GM12878 (cell line): ENCODE measurements at regions not wholly inside any gene's neighbourhood (a gene's known extent, or its start where the extent isn't known, plus 50 kb on each side); places are given as distances from the start of the nearest gene placed in this dataset.

Source experiments
- ATAC-seq: fragments of 200-7000 bp; cut with Tn5 transposase; 3 replicates; pipeline ENCODE4 v1.9.1; 2020; ENCODE audit warnings: mild to moderate bottlenecking, moderate library complexity
- BruUV-seq: library from RNA; stranded (reverse); fragments of 400-500 nt; replicated peaks from 2 replicates; lab custom pipeline; 2021; lab: Mats Ljungman, UMichigan
- CTCF ChIA-PET: fragments of 300-600 bp; sonication (Branson Sonifier 250); formaldehyde crosslinking; extraction: SDS; loops from one replicate; lab custom pipeline; 2021; ENCODE audit warnings: inconsistent platforms; lab: Yijun Ruan, JAX
- POLR2A ChIA-PET: fragments of 350-600 bp; formaldehyde crosslinking; extraction: SDS; loops from one replicate; lab custom pipeline; 2021; ENCODE audit warnings: inconsistent platforms; lab: Charles Lee
- RAD21 ChIA-PET: fragments of 300-600 bp; sonication (Branson Sonifier 250); formaldehyde crosslinking; loops from one replicate; lab custom pipeline; 2023; ENCODE audit warnings: antibody characterized with exemption; ENCODE audit not compliant: unreplicated experiment; lab: Charles Lee
- SMC1A ChIA-PET: fragments of 300-600 bp; sonication (Branson Sonifier 250); formaldehyde crosslinking; loops from one replicate; lab custom pipeline; 2023; ENCODE audit not compliant: unreplicated experiment, uncharacterized antibody; lab: Charles Lee
- DNase-seq: peaks from one replicate; pipeline ENCODE4 v3.0.0-alpha.2; 2011; ENCODE audit warnings: low read depth, low spot score
- FAIRE-seq: peaks from 3 replicates; lab custom pipeline; 2011; peaks lifted over from hg19 to GRCh38; lab: Jason Lieb, UNC
- H2AFZ ChIP-seq: 2 replicates; pipeline ENCODE4 v1.6.0; 2011; ENCODE audit warnings: low read depth, low read length, control low read depth; ENCODE audit not compliant: control insufficient read depth
- H3K27ac ChIP-seq: 2 replicates; pipeline ENCODE4 v1.5.1; 2011; ENCODE audit warnings: control low read depth; ENCODE audit not compliant: control insufficient read depth, insufficient read depth
- H3K27me3 ChIP-seq, 2 experiments: replicated peaks in 1 of 2; 2 replicates each; pipeline versions ENCODE4 v1.6.0 to v1.6.1; 2011; ENCODE audit warnings: low read length in 1 of 2; ENCODE audit not compliant: control insufficient read depth in 2 of 2, insufficient read depth in 2 of 2
- H3K36me3 ChIP-seq, 2 experiments: 2 replicates each; pipeline ENCODE4 v1.5.1; 2011; ENCODE audit warnings: low read length in 1 of 2; ENCODE audit not compliant: control insufficient read depth in 2 of 2, insufficient read depth in 2 of 2
- H3K4me1 ChIP-seq: 2 replicates; pipeline ENCODE4 v1.6.1; 2011; ENCODE audit warnings: mild to moderate bottlenecking, low read length, moderate library complexity, mixed read lengths; ENCODE audit not compliant: control insufficient read depth, insufficient read depth
- H3K4me2 ChIP-seq: 2 replicates; pipeline ENCODE4 v1.6.0; 2011; ENCODE audit warnings: control low read depth; ENCODE audit not compliant: control insufficient read depth, insufficient read depth
- H3K4me3 ChIP-seq: fragments of 200-600 bp; sonication (generic); 2 replicates; pipeline ENCODE4 v1.5.1; 2016
- H3K79me2 ChIP-seq: 2 replicates; pipeline ENCODE4 v1.6.0; 2011; ENCODE audit warnings: low read length; ENCODE audit not compliant: control insufficient read depth, insufficient read depth
- H3K9ac ChIP-seq: 2 replicates; pipeline ENCODE4 v1.8.0; 2011; ENCODE audit warnings: low read length, control low read depth, mixed read lengths; ENCODE audit not compliant: control insufficient read depth, insufficient read depth
- H3K9me3 ChIP-seq: replicated peaks from 3 replicates; pipeline ENCODE4 v1.5.1; 2011; ENCODE audit warnings: mild to moderate bottlenecking, low read length; ENCODE audit not compliant: control insufficient read depth, insufficient read depth
- H4K20me1 ChIP-seq: 2 replicates; pipeline ENCODE4 v1.6.0; 2011; ENCODE audit not compliant: control insufficient read depth, insufficient read depth
- CBFB ChIP-seq: IDR thresholded peaks from 2 replicates; pipeline ENCODE4 v1.6.1; 2016; ENCODE audit warnings: antibody characterized with exemption, low read depth
- ETV6 ChIP-seq, 2 experiments: fragments of 450-650 bp in 1 of 2; IDR thresholded peaks in 1 of 2; conservative IDR thresholded peaks in 1 of 2; 2 replicates each; pipeline ENCODE4 v1.6.1; 2014; ENCODE audit warnings: antibody characterized with exemption in 1 of 2, borderline replicate concordance in 1 of 2, low read depth in 1 of 2, mild to moderate bottlenecking in 1 of 2, moderate library complexity in 1 of 2
- FOXM1 ChIP-seq: IDR thresholded peaks from 2 replicates; pipeline ENCODE4 v1.6.1; 2012; ENCODE audit warnings: low read depth, mild to moderate bottlenecking, inconsistent platforms, low read length, moderate library complexity
- GATAD2B ChIP-seq: fragments of 450-650 bp; conservative IDR thresholded peaks from 2 replicates; pipeline ENCODE4 v1.6.1; 2017; ENCODE audit warnings: low read depth, mild to moderate bottlenecking, moderate library complexity
- HDAC6 ChIP-seq: fragments of 200-600 bp; sonication (generic); IDR thresholded peaks from one replicate; pipeline ENCODE4 v1.8.0; 2017; ENCODE audit warnings: antibody characterized with exemption; ENCODE audit not compliant: unreplicated experiment
- HDGF ChIP-seq: fragments of 450-650 bp; IDR thresholded peaks from 2 replicates; pipeline ENCODE4 v1.6.1; 2016; ENCODE audit warnings: antibody characterized with exemption
- KLF5 ChIP-seq: fragments of 450-650 bp; IDR thresholded peaks from 2 replicates; pipeline ENCODE4 v1.6.1; 2014; ENCODE audit warnings: mild to moderate bottlenecking; ENCODE audit not compliant: partially characterized antibody
- MEF2B ChIP-seq: fragments of 450-650 bp; IDR thresholded peaks from 2 replicates; pipeline ENCODE4 v1.6.1; 2018; ENCODE audit warnings: mild to moderate bottlenecking, moderate library complexity; ENCODE audit not compliant: partially characterized antibody, poor library complexity, severe bottlenecking
- MYC ChIP-seq: IDR thresholded peaks from 2 replicates; pipeline ENCODE4 v1.6.1; 2011; ENCODE audit warnings: mild to moderate bottlenecking, low read length, moderate library complexity, inconsistent platforms; ENCODE audit not compliant: insufficient read depth, insufficient replicate concordance, insufficient read length, severe bottlenecking
- NFXL1 ChIP-seq: fragments of 450-650 bp; IDR thresholded peaks from 2 replicates; pipeline ENCODE4 v1.6.1; 2017; ENCODE audit warnings: antibody characterized with exemption, mild to moderate bottlenecking, borderline replicate concordance
- RB1 ChIP-seq: fragments of 450-650 bp; formaldehyde crosslinking; IDR thresholded peaks from 2 replicates; pipeline ENCODE4 v1.6.1; 2017; ENCODE audit warnings: mild to moderate bottlenecking, borderline replicate concordance
- SMAD5 ChIP-seq: IDR thresholded peaks from 2 replicates; pipeline ENCODE4 v1.6.1; 2016; ENCODE audit warnings: antibody characterized with exemption, low read depth
- SP1 ChIP-seq: IDR thresholded peaks from one replicate; pipeline ENCODE4 v1.6.1; 2011; ENCODE audit warnings: low read depth, low read length
- STAT1 ChIP-seq: fragments of 450-650 bp; conservative IDR thresholded peaks from 2 replicates; pipeline ENCODE4 v1.6.1; 2014; ENCODE audit warnings: antibody characterized with exemption, mild to moderate bottlenecking
- SUPT20H ChIP-seq: IDR thresholded peaks from 2 replicates; pipeline ENCODE4 v1.6.1; 2011; ENCODE audit warnings: low read depth, mild to moderate bottlenecking, low read length, moderate library complexity, borderline replicate concordance; ENCODE audit not compliant: control insufficient read depth
- TCF12 ChIP-seq: IDR thresholded peaks from 2 replicates; pipeline ENCODE4 v1.6.1; 2011; ENCODE audit warnings: low read depth, mild to moderate bottlenecking, low read length
- YBX1 ChIP-seq: fragments of 450-650 bp; IDR thresholded peaks from 2 replicates; pipeline ENCODE4 v1.6.1; 2016; ENCODE audit warnings: antibody characterized with exemption
- WGBS: methylation state at CpG from one replicate; pipeline ENCODE4 v1.1.6; 2016; ENCODE audit warnings: low lambda C conversion rate; ENCODE audit not compliant: insufficient replicate concordance, insufficient coverage; ENCODE audit errors: missing lambda C conversion rate; 5-methylcytosine and 5-hydroxymethylcytosine counted together
- in situ Hi-C: fragments of 300-500 bp; cut with MboI; formaldehyde crosslinking; loops from 9 replicates; pipeline ENCODE4 v1.14.3; 2018; ENCODE audit warnings: mixed read lengths
- intact Hi-C: fragments of 100-400 bp; cut with micrococcal nuclease; formaldehyde crosslinking; loops from one replicate; pipeline ENCODE4 v1.14.2; 2022; ENCODE audit not compliant: unreplicated experiment
- TF ChIP-seq, protein P1 (sequence below): IDR thresholded peaks from 2 replicates; pipeline ENCODE4 v1.6.1; 2011; ENCODE audit warnings: low read depth, mild to moderate bottlenecking, low read length, moderate library complexity, borderline replicate concordance; ENCODE audit errors: extremely low read depth
- TF ChIP-seq, protein P2 (sequence below): fragments of 450-650 bp; formaldehyde crosslinking; IDR thresholded peaks from 2 replicates; pipeline ENCODE4 v1.5.0; 2022; ENCODE audit warnings: mild to moderate bottlenecking, missing genetic modification characterization
- TF ChIP-seq, protein P3 (sequence below): fragments of 150-350 bp; IDR thresholded peaks from 2 replicates; pipeline ENCODE4 v1.6.1; 2016; ENCODE audit warnings: low read depth, low read length

DNA sequence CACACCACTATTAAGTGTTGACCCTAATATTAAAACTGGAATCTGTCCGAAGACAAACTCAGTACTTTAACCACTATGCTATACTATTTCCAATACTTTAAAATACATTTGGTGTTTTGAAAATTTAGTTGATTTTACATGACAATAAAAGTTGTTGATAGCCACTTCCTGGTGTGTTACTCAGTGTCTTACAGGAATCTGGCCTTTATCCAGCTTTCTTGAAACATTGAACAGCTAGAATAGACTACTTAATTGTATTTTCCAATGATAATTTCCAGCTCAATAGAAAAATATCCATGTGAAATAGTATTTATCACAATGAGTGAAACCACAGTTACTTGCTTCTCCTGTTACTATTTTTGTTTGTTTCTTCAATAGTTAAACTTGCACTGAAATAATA, 369.6 kb upstream of the ADGRL4 start:
- DNase-seq (no peak), ATAC-seq (no peak)
- Histone ChIP-seq H3K36me3 (no peaks in the 10 kb centered on the region), H3K9me3 (no peaks in the 10 kb centered on the region), H3K4me2 (no peak overlapping the region), H3K79me2 (no peaks in the 10 kb centered on the region)
- POLR2A ChIA-PET, result no interaction called here
- CTCF ChIA-PET, result no interaction called here
- 0% methylated on average over 1 of the region's 1 CpG for WGBS
- SMC1A ChIA-PET, result no interaction called here
- TF ChIP-seq, protein P1, sequence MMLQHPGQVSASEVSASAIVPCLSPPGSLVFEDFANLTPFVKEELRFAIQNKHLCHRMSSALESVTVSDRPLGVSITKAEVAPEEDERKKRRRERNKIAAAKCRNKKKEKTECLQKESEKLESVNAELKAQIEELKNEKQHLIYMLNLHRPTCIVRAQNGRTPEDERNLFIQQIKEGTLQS, result no peak
- no peak for TF ChIP-seq CBFB
- TF ChIP-seq SUPT20H, result no peak
- no peak for TF ChIP-seq MYC
- no peak for TF ChIP-seq TCF12
- no peak for TF ChIP-seq HDAC6
- no peak for TF ChIP-seq YBX1
- TF ChIP-seq FOXM1, result no peak
- no peak for TF ChIP-seq HDGF
- no peak for TF ChIP-seq ETV6 (conservative IDR thresholded peaks at IDR 0.05 in 1 of 2, IDR thresholded peaks at IDR 0.05 in 1 of 2; ENCODE audit: borderline replicate concordance in 1 of 2, low read depth in 1 of 2)
- TF ChIP-seq, protein P2, sequence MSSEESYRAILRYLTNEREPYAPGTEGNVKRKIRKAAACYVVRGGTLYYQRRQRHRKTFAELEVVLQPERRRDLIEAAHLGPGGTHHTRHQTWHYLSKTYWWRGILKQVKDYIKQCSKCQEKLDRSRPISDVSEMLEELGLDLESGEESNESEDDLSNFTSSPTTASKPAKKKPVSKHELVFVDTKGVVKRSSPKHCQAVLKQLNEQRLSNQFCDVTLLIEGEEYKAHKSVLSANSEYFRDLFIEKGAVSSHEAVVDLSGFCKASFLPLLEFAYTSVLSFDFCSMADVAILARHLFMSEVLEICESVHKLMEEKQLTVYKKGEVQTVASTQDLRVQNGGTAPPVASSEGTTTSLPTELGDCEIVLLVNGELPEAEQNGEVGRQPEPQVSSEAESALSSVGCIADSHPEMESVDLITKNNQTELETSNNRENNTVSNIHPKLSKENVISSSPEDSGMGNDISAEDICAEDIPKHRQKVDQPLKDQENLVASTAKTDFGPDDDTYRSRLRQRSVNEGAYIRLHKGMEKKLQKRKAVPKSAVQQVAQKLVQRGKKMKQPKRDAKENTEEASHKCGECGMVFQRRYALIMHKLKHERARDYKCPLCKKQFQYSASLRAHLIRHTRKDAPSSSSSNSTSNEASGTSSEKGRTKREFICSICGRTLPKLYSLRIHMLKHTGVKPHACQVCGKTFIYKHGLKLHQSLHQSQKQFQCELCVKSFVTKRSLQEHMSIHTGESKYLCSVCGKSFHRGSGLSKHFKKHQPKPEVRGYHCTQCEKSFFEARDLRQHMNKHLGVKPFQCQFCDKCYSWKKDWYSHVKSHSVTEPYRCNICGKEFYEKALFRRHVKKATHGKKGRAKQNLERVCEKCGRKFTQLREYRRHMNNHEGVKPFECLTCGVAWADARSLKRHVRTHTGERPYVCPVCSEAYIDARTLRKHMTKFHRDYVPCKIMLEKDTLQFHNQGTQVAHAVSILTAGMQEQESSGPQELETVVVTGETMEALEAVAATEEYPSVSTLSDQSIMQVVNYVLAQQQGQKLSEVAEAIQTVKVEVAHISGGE (CRISPR knock-in tag), result no peak
- TF ChIP-seq KLF5, result no peak
- TF ChIP-seq, protein P3, sequence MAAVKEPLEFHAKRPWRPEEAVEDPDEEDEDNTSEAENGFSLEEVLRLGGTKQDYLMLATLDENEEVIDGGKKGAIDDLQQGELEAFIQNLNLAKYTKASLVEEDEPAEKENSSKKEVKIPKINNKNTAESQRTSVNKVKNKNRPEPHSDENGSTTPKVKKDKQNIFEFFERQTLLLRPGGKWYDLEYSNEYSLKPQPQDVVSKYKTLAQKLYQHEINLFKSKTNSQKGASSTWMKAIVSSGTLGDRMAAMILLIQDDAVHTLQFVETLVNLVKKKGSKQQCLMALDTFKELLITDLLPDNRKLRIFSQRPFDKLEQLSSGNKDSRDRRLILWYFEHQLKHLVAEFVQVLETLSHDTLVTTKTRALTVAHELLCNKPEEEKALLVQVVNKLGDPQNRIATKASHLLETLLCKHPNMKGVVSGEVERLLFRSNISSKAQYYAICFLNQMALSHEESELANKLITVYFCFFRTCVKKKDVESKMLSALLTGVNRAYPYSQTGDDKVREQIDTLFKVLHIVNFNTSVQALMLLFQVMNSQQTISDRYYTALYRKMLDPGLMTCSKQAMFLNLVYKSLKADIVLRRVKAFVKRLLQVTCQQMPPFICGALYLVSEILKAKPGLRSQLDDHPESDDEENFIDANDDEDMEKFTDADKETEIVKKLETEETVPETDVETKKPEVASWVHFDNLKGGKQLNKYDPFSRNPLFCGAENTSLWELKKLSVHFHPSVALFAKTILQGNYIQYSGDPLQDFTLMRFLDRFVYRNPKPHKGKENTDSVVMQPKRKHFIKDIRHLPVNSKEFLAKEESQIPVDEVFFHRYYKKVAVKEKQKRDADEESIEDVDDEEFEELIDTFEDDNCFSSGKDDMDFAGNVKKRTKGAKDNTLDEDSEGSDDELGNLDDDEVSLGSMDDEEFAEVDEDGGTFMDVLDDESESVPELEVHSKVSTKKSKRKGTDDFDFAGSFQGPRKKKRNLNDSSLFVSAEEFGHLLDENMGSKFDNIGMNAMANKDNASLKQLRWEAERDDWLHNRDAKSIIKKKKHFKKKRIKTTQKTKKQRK, result no peak
- TF ChIP-seq RB1, result no peak
- no peak for TF ChIP-seq NFXL1
- TF ChIP-seq SMAD5, result no peak
- TF ChIP-seq STAT1, result no peak
- TF ChIP-seq MEF2B, result no peak
- TF ChIP-seq SP1, result no peak
- TF ChIP-seq GATAD2B, result no peak
- TF ChIP-seq, all 136 proteins: peak for 0
- Histone ChIP-seq H3K4me1 (no peaks in the 10 kb centered on the region), H4K20me1 (no peaks in the 10 kb centered on the region), H3K4me3 (no peak overlapping the region), H3K27me3 (no peaks in the 10 kb centered on the region), H3K27ac (no peak overlapping the region), H3K9ac (no peak overlapping the region), H2AFZ (no peak overlapping the region)
- FAIRE-seq, result no peak
- RAD21 ChIA-PET, result no interaction called here
- intact Hi-C loops (no loop called here), in situ Hi-C loops (no loop called here)
- no TSS peak for BruUV-seq
